OCI-LY3 (cell line): ENCODE measurements at regions not wholly inside any gene's neighbourhood (a gene's known extent, or its start where the extent isn't known, plus 50 kb on each side); places are given as distances from the start of the nearest gene placed in this dataset.

ENCODE experiments used
- H2AFZ ChIP-seq: fragments of 200-600, 300-600 bp; shearing (Covaris generic); 2 replicates; pipeline ENCODE4 v1.6.0; 2014; ENCODE audit warnings: antibody characterized with exemption, low read depth, low read length
- H3K27ac ChIP-seq: fragments of 200-600, 300-600 bp; sonication (generic); 2 replicates; pipeline ENCODE4 v1.5.1; 2014; ENCODE audit warnings: mild to moderate bottlenecking, low read length, moderate library complexity, mixed read lengths
- H3K27me3 ChIP-seq: fragments of 200-600, 300-600 bp; sonication (generic); 2 replicates; pipeline ENCODE4 v1.6.1; 2014; ENCODE audit warnings: low read depth, low read length, mixed read lengths
- H3K36me3 ChIP-seq: fragments of 200-600, 300-600 bp; sonication (generic); replicated peaks from 2 replicates; pipeline ENCODE3; 2014; ENCODE audit warnings: low read depth, low read length, mixed read lengths
- H3K4me1 ChIP-seq: fragments of 300-600, 200-600 bp; sonication (generic); 2 replicates; pipeline ENCODE4 v1.6.1; 2014; ENCODE audit warnings: low read length, mixed read lengths
- H3K4me2 ChIP-seq: fragments of 200-600, 300-600 bp; sonication (generic); 2 replicates; pipeline ENCODE4 v1.6.1; 2014; ENCODE audit warnings: low read length, mixed read lengths
- H3K4me3 ChIP-seq: fragments of 300-600, 200-600 bp; sonication (generic); 2 replicates; pipeline ENCODE4 v1.5.1; 2014; ENCODE audit warnings: antibody characterized with exemption, mild to moderate bottlenecking, low read length, moderate library complexity
- H3K79me2 ChIP-seq: fragments of 300-600, 200-600 bp; shearing (Covaris generic); 2 replicates; pipeline ENCODE4 v1.6.1; 2014; ENCODE audit warnings: mild to moderate bottlenecking, low read length, mixed read lengths
- H3K9ac ChIP-seq: fragments of 300-600, 200-600 bp; shearing (Covaris generic); 2 replicates; pipeline ENCODE4 v1.6.0; 2014; ENCODE audit warnings: mild to moderate bottlenecking, low read length, moderate library complexity
- H3K9me3 ChIP-seq: fragments of 200-600, 300-600 bp; shearing (Covaris generic); 2 replicates; pipeline ENCODE4 v1.6.1; 2014; ENCODE audit warnings: low read length, mixed read lengths; ENCODE audit not compliant: insufficient read depth
- H4K20me1 ChIP-seq: fragments of 200-600, 300-600 bp; sonication (generic); 2 replicates; pipeline ENCODE4 v1.6.1; 2016; ENCODE audit warnings: low read length, mixed read lengths; ENCODE audit not compliant: insufficient read depth
- EZH2phosphoT487 ChIP-seq: fragments of 200-600 bp; shearing (Covaris generic); IDR thresholded peaks from 2 replicates; pipeline ENCODE4 v1.6.1; 2018; ENCODE audit warnings: antibody characterized with exemption, mixed run types, low read depth
- TF ChIP-seq, protein P1 (sequence below): fragments of 200-600, 300-600 bp; sonication (generic); IDR thresholded peaks from 2 replicates; pipeline ENCODE4 v1.5.1; 2014; ENCODE audit warnings: antibody characterized with exemption, low read length, low read depth

DNA sequence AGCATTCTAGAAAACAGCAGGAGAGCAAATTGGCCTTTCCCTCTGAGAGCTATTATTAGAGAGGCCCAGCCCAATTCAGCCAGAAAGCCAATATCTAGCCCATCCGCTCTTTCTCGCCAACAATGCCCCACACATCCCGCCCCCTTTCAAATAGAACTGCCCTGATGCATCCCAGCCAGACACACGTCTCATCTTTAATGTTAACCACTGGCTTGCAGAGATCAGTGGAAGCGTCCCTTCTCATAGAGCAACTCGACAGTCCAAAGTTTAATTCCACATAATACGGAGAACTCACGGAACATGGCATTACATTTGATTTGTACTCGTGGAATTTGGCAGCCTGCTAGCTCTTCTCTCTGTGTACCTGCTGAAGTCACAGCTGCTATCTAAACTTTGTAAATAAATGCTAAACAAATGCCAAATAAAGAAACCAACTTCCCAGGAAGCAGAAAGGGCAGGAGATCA lies 304.4 kb downstream of the DHX15 start:
- Histone ChIP-seq H3K27ac (no peak overlapping the region), H3K4me2 (no peak overlapping the region), H2AFZ (no peak overlapping the region), H3K4me3 (no peak overlapping the region), H3K79me2 (no peaks in the 10 kb centered on the region), H4K20me1 (no peaks in the 10 kb centered on the region), H3K4me1 (no peaks in the 10 kb centered on the region), H3K27me3 (no peaks in the 10 kb centered on the region; the same call in 1 of the 2 replicates), H3K9ac (no peak overlapping the region), H3K9me3 (no peaks in the 10 kb centered on the region), H3K36me3 (no peaks in the 10 kb centered on the region)
- TF ChIP-seq, protein P1, sequence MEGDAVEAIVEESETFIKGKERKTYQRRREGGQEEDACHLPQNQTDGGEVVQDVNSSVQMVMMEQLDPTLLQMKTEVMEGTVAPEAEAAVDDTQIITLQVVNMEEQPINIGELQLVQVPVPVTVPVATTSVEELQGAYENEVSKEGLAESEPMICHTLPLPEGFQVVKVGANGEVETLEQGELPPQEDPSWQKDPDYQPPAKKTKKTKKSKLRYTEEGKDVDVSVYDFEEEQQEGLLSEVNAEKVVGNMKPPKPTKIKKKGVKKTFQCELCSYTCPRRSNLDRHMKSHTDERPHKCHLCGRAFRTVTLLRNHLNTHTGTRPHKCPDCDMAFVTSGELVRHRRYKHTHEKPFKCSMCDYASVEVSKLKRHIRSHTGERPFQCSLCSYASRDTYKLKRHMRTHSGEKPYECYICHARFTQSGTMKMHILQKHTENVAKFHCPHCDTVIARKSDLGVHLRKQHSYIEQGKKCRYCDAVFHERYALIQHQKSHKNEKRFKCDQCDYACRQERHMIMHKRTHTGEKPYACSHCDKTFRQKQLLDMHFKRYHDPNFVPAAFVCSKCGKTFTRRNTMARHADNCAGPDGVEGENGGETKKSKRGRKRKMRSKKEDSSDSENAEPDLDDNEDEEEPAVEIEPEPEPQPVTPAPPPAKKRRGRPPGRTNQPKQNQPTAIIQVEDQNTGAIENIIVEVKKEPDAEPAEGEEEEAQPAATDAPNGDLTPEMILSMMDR = no peak
- no peak for TF ChIP-seq EZH2phosphoT487

DNA sequence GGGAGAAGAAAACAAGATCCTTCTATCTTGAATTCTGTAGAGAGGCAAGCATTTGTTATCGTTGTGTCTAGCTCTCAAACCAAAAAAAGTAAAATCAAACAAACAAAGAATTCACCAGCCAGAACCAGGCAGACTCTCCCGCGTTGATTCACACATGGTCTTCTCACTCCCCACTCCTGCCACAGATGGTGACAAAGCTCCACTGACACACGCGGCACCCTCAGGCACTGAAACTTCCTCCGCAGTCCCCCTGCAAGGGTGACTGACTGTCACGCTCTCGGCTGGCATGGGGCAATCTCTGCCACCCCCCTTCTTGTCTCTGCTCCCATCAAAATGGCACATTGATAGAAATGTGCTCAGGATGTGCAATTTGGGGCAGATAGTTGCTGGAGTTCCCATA lies 304.9 kb downstream of the DHX15 start:
- Histone ChIP-seq H3K4me3 (no peak overlapping the region), H3K79me2 (no peaks in the 10 kb centered on the region), H3K27me3 (no peaks in the 10 kb centered on the region; the same call in 1 of the 2 replicates), H2AFZ (no peak overlapping the region), H3K9ac (no peak overlapping the region), H3K36me3 (no peaks in the 10 kb centered on the region), H4K20me1 (no peaks in the 10 kb centered on the region), H3K9me3 (no peaks in the 10 kb centered on the region), H3K27ac (no peak overlapping the region), H3K4me2 (no peak overlapping the region), H3K4me1 (no peaks in the 10 kb centered on the region)
- TF ChIP-seq, protein P1 = no peak
- no peak for TF ChIP-seq EZH2phosphoT487

DNA sequence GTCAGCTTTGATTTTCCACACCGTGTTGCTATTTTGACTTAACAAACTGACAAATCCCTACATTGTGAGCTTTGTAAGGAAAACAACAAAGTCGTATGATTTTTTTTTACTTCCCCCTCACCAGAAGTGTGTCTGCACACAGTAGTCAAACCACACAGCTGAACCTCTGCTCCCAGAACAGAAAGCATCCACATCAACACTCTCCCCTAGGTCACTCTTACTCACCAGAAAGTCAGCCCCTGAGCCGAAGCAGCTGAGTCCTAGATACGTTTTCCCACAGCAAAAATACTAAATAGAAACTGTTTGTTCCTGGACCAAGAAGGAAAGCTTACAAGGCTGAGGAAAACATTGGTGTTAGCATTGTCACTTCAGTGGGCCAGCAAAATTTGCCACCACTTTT lies 305.7 kb downstream of the DHX15 start:
- H3K27ac ChIP-seq = no peak overlapping the region

DNA sequence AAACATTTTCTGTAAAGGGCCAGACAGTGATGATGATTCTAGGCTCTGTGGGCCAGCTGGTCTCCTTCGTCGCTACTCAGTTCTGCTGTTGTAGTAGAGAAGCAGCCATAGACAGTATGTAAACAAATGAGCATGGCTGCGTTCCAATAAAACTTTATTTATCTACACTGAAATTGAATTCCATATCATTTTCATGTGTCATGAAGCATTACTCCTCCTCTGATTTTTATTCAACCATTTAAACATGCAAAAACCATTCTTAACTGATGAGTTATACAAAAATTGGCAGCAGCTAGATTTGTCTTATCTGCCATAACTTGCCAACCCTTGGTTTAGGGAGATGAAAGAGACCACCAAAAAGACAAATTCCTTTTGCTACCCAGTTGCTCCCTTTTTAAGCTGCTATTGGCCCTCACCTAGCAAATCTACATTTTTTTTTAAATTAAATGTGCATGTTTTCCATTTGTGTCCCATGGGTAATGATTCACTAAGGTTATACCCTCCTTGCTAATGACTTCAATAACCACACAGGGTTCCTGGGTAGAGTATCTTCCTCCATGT lies 309.9 kb downstream of the DHX15 start:
- Histone ChIP-seq H2AFZ (no peak overlapping the region), H3K4me3 (no peak overlapping the region), H4K20me1 (no peaks in the 10 kb centered on the region), H3K27ac (no peak overlapping the region), H3K9me3 (no peaks in the 10 kb centered on the region), H3K4me2 (no peak overlapping the region), H3K4me1 (no peaks in the 10 kb centered on the region), H3K9ac (no peak overlapping the region), H3K36me3 (no peaks in the 10 kb centered on the region), H3K27me3 (no peaks in the 10 kb centered on the region), H3K79me2 (no peaks in the 10 kb centered on the region)
- TF ChIP-seq EZH2phosphoT487 = no peak
- TF ChIP-seq, protein P1 = no peak

More for the DNA sequence above, 305.7 kb downstream of the DHX15 start:
- Histone ChIP-seq H3K4me1 (no peaks in the 10 kb centered on the region), H3K79me2 (no peaks in the 10 kb centered on the region), H3K4me2 (no peak overlapping the region), H3K27me3 (no peaks in the 10 kb centered on the region; the same call in 1 of the 2 replicates), H2AFZ (no peak overlapping the region), H3K9me3 (no peaks in the 10 kb centered on the region), H4K20me1 (no peaks in the 10 kb centered on the region), H3K9ac (no peak overlapping the region), H3K36me3 (no peaks in the 10 kb centered on the region), H3K4me3 (no peak overlapping the region)
- TF ChIP-seq, protein P1 = no peak
- TF ChIP-seq EZH2phosphoT487 = no peak
